Endothelial cell (in vitro differentiated cells): ENCODE measurements at regions not wholly inside any gene's neighbourhood (a gene's known extent, or its start where the extent isn't known, plus 50 kb on each side); places are given as distances from the start of the nearest gene placed in this dataset.

ENCODE experiments used
- DNase-seq: peaks from one replicate; pipeline ENCODE4 v3.0.0; 2021; ENCODE audit warnings: low spot score
- H3K27ac Mint-ChIP-seq: one replicate; pipeline ENCODE4 v1.8.0; 2021; ENCODE audit warnings: mixed read lengths, inconsistent platforms; ENCODE audit not compliant: unreplicated experiment
- H3K27me3 Mint-ChIP-seq: one replicate; pipeline ENCODE4 v1.8.0; 2021; ENCODE audit warnings: mild to moderate bottlenecking, moderate library complexity, mixed read lengths, inconsistent platforms; ENCODE audit not compliant: unreplicated experiment
- H3K36me3 Mint-ChIP-seq: one replicate; pipeline ENCODE4 v1.8.0; 2021; ENCODE audit warnings: mild to moderate bottlenecking, low read depth, mixed read lengths, inconsistent platforms; ENCODE audit not compliant: unreplicated experiment
- H3K4me1 Mint-ChIP-seq: one replicate; pipeline ENCODE4 v1.8.0; 2021; ENCODE audit warnings: mild to moderate bottlenecking, mixed read lengths, inconsistent platforms; ENCODE audit not compliant: unreplicated experiment
- H3K4me3 Mint-ChIP-seq: one replicate; pipeline ENCODE4 v1.8.0; 2021; ENCODE audit warnings: mild to moderate bottlenecking, mixed read lengths, inconsistent platforms; ENCODE audit not compliant: unreplicated experiment
- H3K9me3 Mint-ChIP-seq: one replicate; pipeline ENCODE4 v1.8.0; 2021; ENCODE audit warnings: mixed read lengths, inconsistent platforms; ENCODE audit not compliant: unreplicated experiment
- TF ChIP-seq, protein P1 (sequence below): fragments of 200-600 bp; sonication (generic); IDR thresholded peaks from one replicate; pipeline ENCODE4 v1.5.0; 2021; ENCODE audit warnings: antibody characterized with exemption; ENCODE audit not compliant: unreplicated experiment

DNA sequence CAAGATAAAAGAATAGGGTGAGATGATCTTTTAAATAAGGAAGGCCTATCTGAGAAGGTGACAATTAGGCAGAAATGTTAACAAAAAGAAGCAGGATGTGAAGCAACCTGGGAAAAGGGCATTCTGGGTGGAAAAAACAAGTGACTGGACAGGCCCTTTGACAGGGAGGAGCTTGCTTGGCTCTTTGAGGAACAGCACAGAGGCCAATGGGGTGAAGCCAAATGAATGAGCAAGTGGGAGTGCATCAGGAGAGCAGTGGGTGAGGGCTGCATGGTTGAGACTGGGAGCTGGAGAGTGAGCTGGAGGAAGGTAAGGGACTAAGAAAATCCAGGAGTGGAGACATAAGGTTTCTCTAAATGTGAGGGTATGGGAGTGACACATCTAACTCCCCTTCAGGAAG is 126.9 kb downstream of the TDRD15 start:
- peaks cover 19% of the 10 kb centered on the region for H3K27me3 Mint-ChIP-seq
- H3K9me3 Mint-ChIP-seq, result no peaks in the 10 kb centered on the region
- TF ChIP-seq, protein P1, sequence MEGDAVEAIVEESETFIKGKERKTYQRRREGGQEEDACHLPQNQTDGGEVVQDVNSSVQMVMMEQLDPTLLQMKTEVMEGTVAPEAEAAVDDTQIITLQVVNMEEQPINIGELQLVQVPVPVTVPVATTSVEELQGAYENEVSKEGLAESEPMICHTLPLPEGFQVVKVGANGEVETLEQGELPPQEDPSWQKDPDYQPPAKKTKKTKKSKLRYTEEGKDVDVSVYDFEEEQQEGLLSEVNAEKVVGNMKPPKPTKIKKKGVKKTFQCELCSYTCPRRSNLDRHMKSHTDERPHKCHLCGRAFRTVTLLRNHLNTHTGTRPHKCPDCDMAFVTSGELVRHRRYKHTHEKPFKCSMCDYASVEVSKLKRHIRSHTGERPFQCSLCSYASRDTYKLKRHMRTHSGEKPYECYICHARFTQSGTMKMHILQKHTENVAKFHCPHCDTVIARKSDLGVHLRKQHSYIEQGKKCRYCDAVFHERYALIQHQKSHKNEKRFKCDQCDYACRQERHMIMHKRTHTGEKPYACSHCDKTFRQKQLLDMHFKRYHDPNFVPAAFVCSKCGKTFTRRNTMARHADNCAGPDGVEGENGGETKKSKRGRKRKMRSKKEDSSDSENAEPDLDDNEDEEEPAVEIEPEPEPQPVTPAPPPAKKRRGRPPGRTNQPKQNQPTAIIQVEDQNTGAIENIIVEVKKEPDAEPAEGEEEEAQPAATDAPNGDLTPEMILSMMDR, result no peak
- H3K27ac Mint-ChIP-seq, result peak overlapping the region; percentile 98
- peaks cover 45% of the 10 kb centered on the region for H3K4me1 Mint-ChIP-seq
- peaks cover 5% of the 10 kb centered on the region for H3K36me3 Mint-ChIP-seq
- H3K4me3 Mint-ChIP-seq, result peak overlapping the region; percentile 16
- DNase-seq, result no peak

DNA sequence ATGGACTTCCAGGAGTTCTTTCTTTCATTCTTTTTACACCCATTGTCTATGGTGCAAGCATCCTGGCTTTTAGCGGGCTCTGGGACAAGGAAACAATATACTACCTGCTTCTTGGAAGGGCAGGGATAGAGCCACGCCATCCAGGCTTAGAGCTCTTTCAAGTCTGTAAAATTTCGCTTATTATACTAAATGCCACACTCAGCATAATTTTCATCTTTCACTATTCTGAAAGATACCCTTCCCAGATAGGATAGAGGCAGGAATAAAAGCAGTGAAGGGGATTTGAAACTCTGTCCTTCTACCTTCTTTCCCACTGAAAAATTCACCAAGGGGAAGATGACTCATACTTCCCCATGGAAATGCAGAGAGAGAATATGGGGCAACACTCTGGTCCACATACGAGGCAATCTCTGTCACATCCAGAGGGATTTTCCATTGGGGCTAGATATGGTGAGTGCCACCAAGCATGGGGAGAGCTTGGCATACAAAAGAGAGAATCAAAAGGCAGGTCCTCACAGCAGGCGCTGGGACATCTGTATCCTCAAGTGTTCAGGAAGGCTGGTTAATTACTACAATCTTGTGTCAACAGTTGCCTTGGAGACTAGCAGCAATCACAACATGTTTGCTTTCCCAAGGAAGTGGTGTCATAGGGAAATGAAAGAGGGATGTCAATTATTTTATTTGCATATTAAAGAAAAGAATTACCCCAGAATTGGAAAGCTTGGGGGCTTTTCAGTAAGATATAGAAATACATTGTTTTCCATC is 127.6 kb downstream of the TDRD15 start:
- peaks cover 5% of the 10 kb centered on the region for H3K36me3 Mint-ChIP-seq
- DNase-seq, result no peak
- no peaks in the 10 kb centered on the region for H3K9me3 Mint-ChIP-seq
- H3K27ac Mint-ChIP-seq, result peak overlapping the region; percentile 98
- H3K27me3 Mint-ChIP-seq, result peaks cover 24% of the 10 kb centered on the region
- no peak overlapping the region for H3K4me3 Mint-ChIP-seq
- peaks cover 49% of the 10 kb centered on the region for H3K4me1 Mint-ChIP-seq
- TF ChIP-seq, protein P1, result no peak

DNA sequence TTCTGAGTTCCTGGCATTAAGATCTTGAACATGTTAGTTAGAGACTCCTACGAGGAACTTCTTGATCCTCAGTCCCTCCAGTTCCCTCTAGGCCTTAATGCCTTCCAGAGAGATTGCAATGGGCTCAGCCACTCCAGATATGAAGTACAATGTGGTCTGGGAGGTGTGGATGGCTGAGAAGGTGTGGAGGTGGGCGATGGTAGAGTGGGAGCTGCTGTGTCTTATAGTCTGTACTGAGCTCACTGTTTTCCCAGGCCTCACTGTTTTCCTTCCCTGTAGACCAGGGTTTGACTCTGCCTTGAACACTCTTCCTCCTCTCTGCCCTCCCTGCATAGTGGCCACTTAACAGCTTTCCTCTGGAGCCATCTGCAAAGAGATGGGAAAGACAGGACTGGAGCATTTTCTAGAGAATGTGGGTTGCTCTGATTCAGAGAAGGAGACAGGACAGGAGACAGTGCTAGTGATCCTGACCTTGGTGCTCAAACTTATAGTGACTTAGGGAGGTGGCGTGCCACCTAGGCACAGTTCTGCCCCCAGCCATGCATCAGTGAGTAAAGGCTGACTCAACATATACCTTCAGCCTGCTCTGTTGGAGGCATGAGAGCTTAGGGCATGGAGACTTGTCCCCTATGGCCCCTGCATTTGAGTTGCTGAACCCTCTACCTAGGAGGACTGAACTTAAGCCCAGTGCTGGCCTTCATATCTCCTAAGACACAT is 129.7 kb downstream of the TDRD15 start:
- H3K27ac Mint-ChIP-seq, result peak overlapping the region; percentile 98
- peaks cover 29% of the 10 kb centered on the region for H3K27me3 Mint-ChIP-seq
- H3K4me1 Mint-ChIP-seq, result peaks cover 66% of the 10 kb centered on the region
- no peak overlapping the region for H3K4me3 Mint-ChIP-seq
- H3K36me3 Mint-ChIP-seq, result no peaks in the 10 kb centered on the region
- H3K9me3 Mint-ChIP-seq, result no peaks in the 10 kb centered on the region
- no peak for DNase-seq
- TF ChIP-seq, protein P1, result no peak

DNA sequence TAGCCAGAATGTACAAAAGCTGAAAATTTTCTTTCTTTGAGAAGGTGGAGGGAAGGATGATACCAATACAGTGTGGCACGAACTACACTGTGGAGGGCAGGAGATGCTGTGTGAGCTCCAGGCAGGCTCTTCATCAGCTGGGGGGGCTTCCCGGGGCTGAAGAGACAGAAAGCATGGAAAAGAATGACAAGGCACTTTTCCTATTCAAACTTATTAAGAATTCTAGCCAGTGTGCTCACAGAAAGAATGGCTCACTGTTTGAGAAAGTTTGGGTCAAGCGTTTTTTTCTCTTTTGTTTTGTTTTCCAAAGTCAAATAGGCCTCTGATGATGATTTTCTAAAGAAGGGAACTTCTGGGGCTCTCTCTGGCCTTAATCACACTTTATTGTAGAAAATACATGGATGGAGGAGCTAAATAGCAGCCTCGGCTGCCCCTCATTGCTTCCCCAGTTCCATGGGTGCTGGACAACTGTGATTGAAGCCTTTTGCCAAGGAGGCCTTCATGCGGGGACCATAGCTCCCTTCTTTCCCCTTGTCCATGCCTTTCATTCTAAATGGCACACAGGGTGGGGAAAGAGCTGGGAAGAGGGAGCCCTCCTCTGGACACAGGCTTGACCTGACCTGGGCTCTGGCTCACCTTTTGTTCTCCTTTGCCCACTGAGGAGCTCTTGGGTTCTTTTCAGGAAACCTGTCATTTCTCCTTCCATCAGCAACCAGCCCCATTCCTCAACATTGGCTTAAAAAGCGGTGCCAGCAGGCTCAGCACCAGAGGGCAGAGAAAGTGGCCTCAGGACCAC is 130.6 kb downstream of the TDRD15 start:
- H3K27ac Mint-ChIP-seq, result peak overlapping the region; percentile 98
- no peak overlapping the region for H3K4me3 Mint-ChIP-seq
- peaks cover 73% of the 10 kb centered on the region for H3K4me1 Mint-ChIP-seq
- TF ChIP-seq, protein P1, result no peak
- H3K36me3 Mint-ChIP-seq, result no peaks in the 10 kb centered on the region
- H3K27me3 Mint-ChIP-seq, result peaks cover 33% of the 10 kb centered on the region
- H3K9me3 Mint-ChIP-seq, result no peaks in the 10 kb centered on the region
- DNase-seq, result no peak
